Keratinocyte (primary cell): ENCODE measurements at regions not wholly inside any gene's neighbourhood (a gene's known extent, or its start where the extent isn't known, plus 50 kb on each side); places are given as distances from the start of the nearest gene placed in this dataset.

Experiments
- DNase-seq: peaks from one replicate; pipeline ENCODE4 v3.0.0-alpha.2; 2011; ENCODE audit warnings: low read depth, missing footprints, low spot score
- FAIRE-seq: peaks from 2 replicates; lab custom pipeline; 2011; peaks lifted over from hg19 to GRCh38; lab: Jason Lieb, UNC
- H2AFZ ChIP-seq: 2 replicates; pipeline ENCODE4 v1.6.0; 2012; ENCODE audit warnings: low read length, control low read depth, inconsistent platforms; ENCODE audit not compliant: control insufficient read depth
- H3K27ac ChIP-seq: 2 replicates; pipeline ENCODE4 v1.5.1; 2011; ENCODE audit warnings: low read length; ENCODE audit not compliant: control insufficient read depth, insufficient read depth
- H3K27me3 ChIP-seq: 3 replicates; pipeline ENCODE4 v1.6.0; 2011; ENCODE audit warnings: low read length; ENCODE audit not compliant: control insufficient read depth, insufficient read depth; ENCODE audit errors: extremely low read depth
- H3K36me3 ChIP-seq, 2 experiments: 2 replicates in 1 of 2; 3 replicates in 1 of 2; pipeline ENCODE4 v1.5.1; 2011; ENCODE audit warnings: low read length in 2 of 2, mild to moderate bottlenecking in 1 of 2; ENCODE audit not compliant: control insufficient read depth in 2 of 2, insufficient read depth in 2 of 2; ENCODE audit errors: extremely low read depth in 1 of 2
- H3K4me1 ChIP-seq: 3 replicates; pipeline ENCODE4 v1.5.1; 2011; ENCODE audit warnings: low read length; ENCODE audit not compliant: control insufficient read depth, insufficient read depth; ENCODE audit errors: extremely low read depth
- H3K4me2 ChIP-seq: 3 replicates; pipeline ENCODE4 v1.6.0; 2011; ENCODE audit warnings: low read depth, low read length; ENCODE audit not compliant: control insufficient read depth, insufficient read depth; ENCODE audit errors: extremely low read depth
- H3K4me3 ChIP-seq, 3 experiments: fragments of 200-600 bp in 1 of 3; sonication (generic) in 1 of 3; 2 replicates in 2 of 3; 3 replicates in 1 of 3; pipeline ENCODE4 v1.5.1; 2011 to 2016; ENCODE audit warnings: low read length in 3 of 3, mild to moderate bottlenecking in 3 of 3, control low read depth in 2 of 3, inconsistent platforms in 1 of 3, low read depth in 1 of 3, mixed read lengths in 1 of 3, mixed run types in 1 of 3, moderate library complexity in 1 of 3; ENCODE audit not compliant: control insufficient read depth in 2 of 3, insufficient read depth in 2 of 3; ENCODE audit errors: extremely low read depth in 1 of 3
- H3K79me2 ChIP-seq: 2 replicates; pipeline ENCODE4 v1.6.0; 2012; ENCODE audit warnings: low read length; ENCODE audit not compliant: control insufficient read depth, insufficient read depth
- H3K9ac ChIP-seq: 3 replicates; pipeline ENCODE4 v1.6.0; 2011; ENCODE audit warnings: low read length; ENCODE audit not compliant: control insufficient read depth, insufficient read depth; ENCODE audit errors: extremely low read depth
- H3K9me1 ChIP-seq: 3 replicates; pipeline ENCODE4 v1.6.0; 2011; ENCODE audit warnings: low read length; ENCODE audit not compliant: control insufficient read depth, insufficient read depth; ENCODE audit errors: extremely low read depth
- H3K9me3 ChIP-seq: 2 replicates; pipeline ENCODE4 v1.5.1; 2012; ENCODE audit warnings: low read depth, low read length; ENCODE audit not compliant: control insufficient read depth
- H4K20me1 ChIP-seq: 3 replicates; pipeline ENCODE4 v1.6.0; 2011; ENCODE audit warnings: low read length; ENCODE audit not compliant: control insufficient read depth, insufficient read depth; ENCODE audit errors: extremely low read depth
- EZH2 ChIP-seq: IDR thresholded peaks from one replicate; pipeline ENCODE4 v1.6.1; 2012; ENCODE audit warnings: inconsistent platforms, mild to moderate bottlenecking, low read length, moderate library complexity
- dilution Hi-C: fragments of 300-500 bp; cut with MboI; formaldehyde crosslinking; loops from one replicate; pipeline ENCODE4 v1.7.0; 2020; ENCODE audit warnings: low sequenced_read_pairs; ENCODE audit not compliant: extremely low pct_ligation_motif_present
- TF ChIP-seq, protein P1 (sequence below), 3 experiments: IDR thresholded peaks in 1 of 3; conservative IDR thresholded peaks in 1 of 3; optimal IDR thresholded peaks in 1 of 3; 2 replicates in 2 of 3; 3 replicates in 1 of 3; pipeline versions ENCODE3 to v1.5.1; 2011; ENCODE audit warnings: low read length in 3 of 3, mild to moderate bottlenecking in 3 of 3, moderate library complexity in 2 of 3, control low read depth in 1 of 3, inconsistent platforms in 1 of 3; ENCODE audit not compliant: insufficient read depth in 2 of 3; ENCODE audit errors: extremely low read depth in 1 of 3

DNA sequence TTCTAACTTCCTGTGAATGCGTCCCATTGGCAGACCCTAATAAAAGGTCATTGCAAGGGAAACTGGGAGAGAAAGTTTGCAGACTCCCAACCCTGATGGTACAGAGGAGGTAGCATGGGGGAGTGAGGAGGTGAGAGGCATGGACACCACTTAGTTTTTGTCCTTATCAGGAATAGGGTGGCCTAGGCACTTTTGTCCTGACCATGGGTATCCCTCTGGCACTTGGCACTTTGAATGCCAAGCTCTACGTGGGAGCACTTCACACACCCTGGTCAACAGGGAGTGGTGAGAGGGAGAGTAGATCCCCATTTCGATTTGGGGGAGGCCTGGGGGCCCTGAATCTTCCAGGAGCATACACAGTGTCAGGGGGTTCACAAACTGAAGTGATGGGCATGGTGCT is 75.6 kb upstream of the SH3PXD2B start:
- no peak overlapping the region for H3K9ac ChIP-seq

DNA sequence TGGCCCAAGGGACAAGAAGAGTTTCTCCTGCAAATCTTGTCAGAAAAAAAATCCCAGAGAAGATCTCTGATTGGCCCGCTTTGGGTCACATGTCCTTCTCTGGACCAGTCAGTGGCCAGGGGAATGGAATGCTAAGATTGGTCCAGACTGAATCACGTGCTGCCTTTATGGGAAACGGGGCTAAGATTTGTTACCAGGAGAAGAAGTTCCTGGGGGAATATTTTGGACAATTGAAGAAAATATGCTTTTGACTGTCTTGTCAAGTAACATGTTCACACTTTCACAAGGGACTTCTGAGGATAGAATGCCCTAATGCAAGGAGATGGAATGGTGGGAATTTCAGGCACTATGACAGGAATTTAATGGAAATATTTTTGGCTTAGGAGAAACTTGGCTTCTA is 74.1 kb upstream of the SH3PXD2B start:
- Histone ChIP-seq H3K4me2 (no peak overlapping the region), H3K79me2 (no peaks in the 10 kb centered on the region), H3K4me3 (no peak overlapping the region), H3K36me3 (no peaks in the 10 kb centered on the region), H3K27me3 (peaks cover 13% of the 10 kb centered on the region), H3K9me1 (no peaks in the 10 kb centered on the region), H3K9ac (no peak overlapping the region), H3K4me1 (peaks cover 2% of the 10 kb centered on the region), H2AFZ (no peak overlapping the region), H3K9me3 (no peaks in the 10 kb centered on the region), H4K20me1 (no peaks in the 10 kb centered on the region), H3K27ac (no peak overlapping the region)
- dilution Hi-C loops, result no loop called here
- DNase-seq, result no peak
- no peak for FAIRE-seq
- TF ChIP-seq EZH2, result no peak
- TF ChIP-seq, protein P1, sequence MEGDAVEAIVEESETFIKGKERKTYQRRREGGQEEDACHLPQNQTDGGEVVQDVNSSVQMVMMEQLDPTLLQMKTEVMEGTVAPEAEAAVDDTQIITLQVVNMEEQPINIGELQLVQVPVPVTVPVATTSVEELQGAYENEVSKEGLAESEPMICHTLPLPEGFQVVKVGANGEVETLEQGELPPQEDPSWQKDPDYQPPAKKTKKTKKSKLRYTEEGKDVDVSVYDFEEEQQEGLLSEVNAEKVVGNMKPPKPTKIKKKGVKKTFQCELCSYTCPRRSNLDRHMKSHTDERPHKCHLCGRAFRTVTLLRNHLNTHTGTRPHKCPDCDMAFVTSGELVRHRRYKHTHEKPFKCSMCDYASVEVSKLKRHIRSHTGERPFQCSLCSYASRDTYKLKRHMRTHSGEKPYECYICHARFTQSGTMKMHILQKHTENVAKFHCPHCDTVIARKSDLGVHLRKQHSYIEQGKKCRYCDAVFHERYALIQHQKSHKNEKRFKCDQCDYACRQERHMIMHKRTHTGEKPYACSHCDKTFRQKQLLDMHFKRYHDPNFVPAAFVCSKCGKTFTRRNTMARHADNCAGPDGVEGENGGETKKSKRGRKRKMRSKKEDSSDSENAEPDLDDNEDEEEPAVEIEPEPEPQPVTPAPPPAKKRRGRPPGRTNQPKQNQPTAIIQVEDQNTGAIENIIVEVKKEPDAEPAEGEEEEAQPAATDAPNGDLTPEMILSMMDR (optimal IDR thresholded peaks at IDR 0.05 in 1 of 3, IDR thresholded peaks at IDR 0.05 in 1 of 3, conservative IDR thresholded peaks at IDR 0.05 in 1 of 3; ENCODE audit: extremely low read depth in 1 of 3, insufficient read depth in 2 of 3, low read length in 3 of 3), result no peak

More for the DNA sequence above, 75.6 kb upstream of the SH3PXD2B start:
- Histone ChIP-seq H3K4me2 (no peak overlapping the region), H4K20me1 (no peaks in the 10 kb centered on the region), H3K4me3 (no peak overlapping the region), H3K27ac (no peak overlapping the region), H3K9me1 (no peaks in the 10 kb centered on the region), H3K79me2 (no peaks in the 10 kb centered on the region), H3K27me3 (peaks cover 13% of the 10 kb centered on the region), H2AFZ (no peak overlapping the region), H3K9me3 (no peaks in the 10 kb centered on the region), H3K4me1 (peaks cover 16% of the 10 kb centered on the region), H3K36me3 (no peaks in the 10 kb centered on the region)
- dilution Hi-C loops, result no loop called here
- TF ChIP-seq, protein P1 (optimal IDR thresholded peaks at IDR 0.05 in 1 of 3, IDR thresholded peaks at IDR 0.05 in 1 of 3, conservative IDR thresholded peaks at IDR 0.05 in 1 of 3; ENCODE audit: extremely low read depth in 1 of 3, insufficient read depth in 2 of 3, low read length in 3 of 3), result no peak
- no peak for TF ChIP-seq EZH2
- DNase-seq (no peak), FAIRE-seq (no peak)
